ENCODE measurements at regions not wholly inside any gene's neighbourhood (a gene's known extent, or its start where the extent isn't known, plus 50 kb on each side); places are given as distances from the start of the nearest gene placed in this dataset.

DNA sequence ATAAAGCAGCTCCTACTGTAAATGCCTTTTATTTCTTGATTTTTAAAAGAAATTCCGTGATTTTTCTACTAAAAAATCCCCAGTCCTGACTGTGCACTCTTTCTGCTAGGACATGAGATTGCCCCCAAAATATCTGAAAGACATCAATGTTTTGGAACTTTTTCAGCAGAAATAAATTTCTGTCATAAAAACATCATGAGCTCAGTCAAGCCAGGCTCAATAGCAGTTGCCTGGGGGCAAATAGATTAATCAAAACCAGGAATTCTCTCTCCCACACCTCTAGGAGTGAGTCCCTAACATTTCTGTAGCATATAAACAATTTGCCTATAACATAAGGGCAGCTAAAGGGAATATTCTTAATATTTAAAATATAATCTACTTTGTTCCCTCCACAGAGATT is 654.1 kb downstream of the PTPRC start:
- DNase-seq, result peak; percentile 35

DNA sequence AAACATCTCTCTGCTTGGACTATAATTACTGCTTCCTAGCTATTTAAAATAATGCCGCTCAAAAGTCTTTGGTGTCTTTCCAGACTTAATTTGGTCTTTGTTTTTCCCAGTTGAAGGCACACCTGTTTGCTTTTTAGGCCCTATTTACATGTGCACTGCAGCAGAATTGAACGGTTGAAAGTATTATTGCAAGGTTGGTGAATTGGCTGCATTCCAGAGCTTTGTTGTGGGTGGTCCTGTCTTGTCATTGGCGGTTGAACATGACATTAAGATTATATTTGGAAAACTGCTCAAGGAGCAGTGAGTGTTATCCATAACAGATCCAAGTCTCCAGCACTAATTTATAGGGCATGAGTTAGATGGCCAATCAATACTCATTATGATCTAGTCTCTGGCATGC is 656.3 kb downstream of the PTPRC start:
- DNase-seq, result no peak

DNA sequence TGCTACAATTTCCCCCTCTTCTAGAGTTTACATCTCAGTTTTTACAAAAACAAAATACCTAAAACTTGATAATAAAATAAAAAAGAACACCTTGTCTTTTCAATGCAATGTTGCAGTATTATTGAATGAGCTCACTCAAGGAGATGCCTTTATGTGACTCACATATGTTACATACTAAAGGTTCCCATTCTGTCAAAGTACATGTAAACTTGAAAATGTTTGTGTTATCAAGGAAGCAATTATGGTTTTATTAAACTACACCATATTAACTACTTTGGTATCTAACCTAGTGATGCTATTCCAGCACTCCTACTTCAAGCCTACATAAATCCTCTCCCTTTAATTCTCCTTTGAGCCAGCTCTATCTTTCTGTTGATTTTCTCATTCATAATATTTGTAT is 658.3 kb downstream of the PTPRC start:
- DNase-seq, result peak; percentile 19

DNA sequence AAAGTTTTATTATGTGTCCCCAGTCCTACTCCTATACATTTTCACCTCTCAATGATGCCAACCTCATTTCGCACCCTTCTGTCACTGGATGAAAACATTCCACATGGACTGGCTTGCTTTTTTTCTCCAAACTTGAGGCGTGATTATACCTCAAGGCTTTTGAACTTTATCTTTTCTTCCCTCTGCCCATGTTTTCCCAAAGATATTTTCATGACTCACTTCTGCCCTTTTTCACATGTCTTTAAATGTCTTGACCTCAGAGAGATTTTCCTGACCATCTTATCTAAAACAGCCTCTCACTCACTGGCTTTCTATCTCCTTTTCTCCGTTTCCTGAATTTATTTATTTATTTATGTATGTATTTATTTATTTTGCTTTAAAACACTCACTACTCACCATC is 659.0 kb downstream of the PTPRC start:
- DNase-seq, result no peak

GRCh38 chr1:199298825-199299224 is 660.0 kb downstream of the PTPRC start:
- no peak for DNase-seq

DNA sequence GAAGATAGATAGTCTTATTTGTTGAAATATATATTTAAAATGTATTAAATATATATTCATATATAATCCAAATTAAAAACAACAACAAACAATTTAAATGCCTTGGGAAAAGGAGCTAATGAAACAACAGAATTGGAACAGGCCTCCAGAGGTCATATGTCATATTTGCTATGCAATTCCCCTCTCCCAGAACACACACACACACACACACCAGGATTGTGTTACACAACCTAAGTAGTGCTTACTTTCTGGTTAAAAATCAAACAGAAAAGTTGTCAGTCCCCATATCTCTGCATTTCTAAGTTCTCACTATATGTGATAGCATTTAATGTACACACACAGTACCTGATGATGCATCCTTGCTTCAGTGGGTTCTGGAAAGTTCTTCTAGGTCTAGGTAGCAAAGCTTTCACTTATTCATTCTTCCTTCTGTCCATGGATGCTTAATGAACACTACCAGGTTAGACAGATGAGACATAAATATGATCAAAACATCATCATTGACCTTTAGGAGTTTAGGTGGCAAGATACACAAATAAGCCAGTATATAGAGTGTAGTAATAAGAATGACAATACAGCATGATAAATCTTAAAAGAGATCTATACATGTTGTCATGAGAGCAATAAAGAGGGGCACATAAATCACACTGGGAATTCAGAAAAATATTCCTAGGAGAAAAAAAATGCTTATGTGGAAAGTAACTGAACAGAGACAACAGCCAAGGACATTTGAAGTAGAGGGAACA is 662.8 kb downstream of the PTPRC start:
- DNase-seq, result no peak

GRCh38 chr1:199302554-199302953 is 663.7 kb downstream of the PTPRC start:
- DNase-seq, result peak; percentile 60

- no peak for DNase-seq
Observed at GRCh38 chr1:199303035-199303434, 664.2 kb downstream of the PTPRC start.

- DNase-seq, result no peak
Observed at GRCh38 chr1:199305053-199305452, 666.2 kb downstream of the PTPRC start.

- DNase-seq, result no peak
Observed at GRCh38 chr1:199307496-199308264, 668.8 kb downstream of the PTPRC start.

GRCh38 chr1:199308349-199308846 is 669.6 kb downstream of the PTPRC start:
- DNase-seq, result no peak

DNA sequence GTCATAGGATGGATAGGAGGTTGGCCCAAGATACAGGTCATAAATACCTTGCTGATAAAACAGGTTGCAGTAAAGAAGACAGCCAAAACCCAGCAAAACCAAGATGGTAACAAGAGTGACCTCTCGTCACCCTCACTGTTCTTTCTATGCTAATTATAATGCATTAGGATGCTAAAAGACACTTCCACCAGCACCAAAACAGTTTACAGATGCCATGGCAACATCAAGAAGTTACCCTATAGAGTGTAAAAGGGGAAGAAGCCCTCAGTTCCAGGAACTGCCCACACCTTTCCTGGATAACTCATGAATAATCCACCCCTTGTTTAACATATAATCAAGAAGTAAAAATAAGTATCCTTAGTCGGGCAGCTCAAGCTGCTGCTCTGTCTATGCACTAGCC is 671.9 kb downstream of the PTPRC start:
- no peak for DNase-seq

GRCh38 chr1:199311478-199312262 is 672.8 kb downstream of the PTPRC start:
- DNase-seq, result no peak

DNA sequence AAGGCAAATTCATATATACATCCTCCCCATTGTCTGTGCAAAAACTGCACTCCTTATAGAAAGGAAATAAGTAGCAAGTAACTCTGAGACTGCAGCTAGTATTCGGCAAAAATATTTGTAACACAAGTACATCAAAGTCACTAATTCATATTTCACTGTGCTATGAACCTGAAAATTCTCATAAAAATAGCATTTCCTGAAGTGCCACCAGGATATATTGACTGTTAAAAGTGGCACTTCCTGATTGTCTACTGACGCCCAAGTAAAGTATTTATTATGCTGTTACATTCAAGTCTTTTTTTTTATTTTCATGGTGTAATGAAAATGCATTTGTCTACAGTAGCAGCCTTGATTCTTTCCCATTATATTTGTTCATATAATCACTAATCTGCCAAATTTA is 673.8 kb downstream of the PTPRC start:
- DNase-seq, result no peak

- DNase-seq, result peak; percentile 6
Observed at GRCh38 chr1:199313444-199313843, 674.6 kb downstream of the PTPRC start.

- no peak for DNase-seq
Observed at GRCh38 chr1:199319341-199319740, 680.5 kb downstream of the PTPRC start.

GRCh38 chr1:199322278-199322677 is 683.4 kb downstream of the PTPRC start:
- no peak for DNase-seq

DNA sequence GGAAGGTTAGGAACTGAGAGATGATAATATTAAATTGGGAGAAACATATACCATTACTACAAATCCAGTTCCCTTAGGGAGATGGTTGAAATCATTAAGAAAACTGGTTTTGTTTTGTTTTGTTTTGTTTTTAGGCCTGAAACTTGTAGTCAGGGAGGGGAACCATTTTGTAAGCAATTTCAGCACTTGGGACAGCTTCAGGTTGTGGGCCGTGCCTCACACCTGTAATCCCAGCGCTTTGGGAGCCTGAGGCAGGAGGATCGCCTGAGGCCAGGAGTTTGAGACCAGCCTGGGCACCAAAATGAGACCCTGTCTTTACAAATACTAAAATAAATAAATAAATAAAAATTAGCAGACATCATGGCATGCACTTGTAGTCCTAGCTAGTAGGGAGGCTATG is 694.3 kb upstream of the NR5A2 start:
- no peak for DNase-seq

DNA sequence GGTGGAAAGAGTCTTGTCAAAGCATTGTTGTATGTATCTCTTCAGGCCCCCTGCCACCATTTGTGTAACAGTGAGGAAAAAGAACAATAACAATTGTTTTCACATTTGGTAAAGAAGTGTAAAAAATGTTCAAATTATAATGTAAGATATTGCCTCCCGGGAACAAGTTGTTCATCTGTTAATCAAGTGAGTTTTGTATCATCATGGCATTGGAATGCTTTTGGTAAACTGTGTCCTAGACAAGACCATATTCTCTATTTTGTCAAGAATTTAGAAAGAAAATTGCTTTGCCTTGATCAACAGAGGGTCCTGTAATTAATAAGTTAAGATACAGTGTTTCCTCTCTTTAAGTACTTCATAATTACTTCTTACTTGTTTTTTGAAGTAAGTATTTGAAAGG is 692.0 kb upstream of the NR5A2 start:
- DNase-seq, result peak; percentile 20

DNA sequence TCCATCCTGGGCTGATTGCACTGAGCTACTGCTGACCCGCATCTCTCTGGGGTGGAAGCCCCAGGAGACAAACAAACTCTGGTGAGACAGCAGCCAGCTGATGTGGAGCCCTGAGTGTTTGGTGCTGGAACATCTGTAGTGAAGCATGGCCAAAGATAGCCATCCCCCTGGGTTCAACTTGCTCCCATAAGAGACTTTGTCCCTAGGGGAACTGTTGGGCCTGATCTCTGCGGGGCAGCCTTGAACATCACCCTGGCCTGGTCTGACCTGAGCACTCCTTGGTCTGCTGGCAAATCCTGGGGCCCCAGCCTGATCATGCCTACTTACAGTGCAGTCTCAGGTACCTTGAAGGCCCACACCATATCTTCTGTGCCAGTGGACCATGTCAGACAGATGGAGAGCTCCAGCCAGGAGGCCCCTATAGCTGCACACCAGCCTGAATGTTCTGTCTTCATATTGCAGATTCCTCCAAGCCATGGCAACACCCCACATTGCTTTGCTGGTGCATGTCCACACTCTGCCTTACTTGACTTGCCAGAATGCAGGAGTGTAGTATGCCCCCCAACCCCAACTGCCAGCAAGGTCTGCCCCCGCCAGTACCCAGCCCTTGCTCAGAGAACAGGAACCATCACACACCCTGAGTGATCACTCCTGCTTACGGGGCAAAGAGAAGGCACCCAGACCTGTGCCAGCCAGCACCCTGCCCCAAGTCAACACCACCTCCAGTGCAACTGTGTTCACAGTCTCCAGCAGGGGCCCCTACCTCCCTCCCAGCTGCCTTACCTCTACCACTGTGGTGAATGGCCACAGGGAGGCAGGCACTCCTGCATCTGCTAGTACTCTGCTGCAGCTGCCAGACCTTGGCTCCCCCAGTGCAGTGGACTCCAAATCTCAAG is 690.5 kb upstream of the NR5A2 start:
- no peak for DNase-seq

- DNase-seq, result no peak
Observed at GRCh38 chr1:199338760-199339159, 688.8 kb upstream of the NR5A2 start.

DNA sequence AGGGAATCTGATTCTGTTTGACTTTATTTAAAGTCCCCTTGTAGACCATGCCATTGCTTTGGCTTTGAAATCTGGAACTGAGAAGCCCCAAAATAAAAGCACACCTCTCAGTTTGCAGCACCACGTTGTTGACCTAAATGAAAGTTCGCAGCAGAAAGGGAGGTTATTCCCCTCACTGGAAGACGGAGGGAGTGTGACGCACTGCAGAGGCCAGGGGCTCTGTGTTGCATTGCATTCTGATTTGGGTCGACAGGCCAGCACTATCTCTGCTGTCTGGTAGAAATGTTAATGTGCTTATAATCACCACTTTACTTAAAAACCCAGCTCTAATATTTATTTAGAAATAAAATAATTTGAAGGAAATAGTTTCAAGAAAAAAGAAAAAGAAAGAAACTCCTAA is 675.2 kb upstream of the NR5A2 start:
- no peak for DNase-seq
